H1 (cell line): ENCODE measurements at regions not wholly inside any gene's neighbourhood (a gene's known extent, or its start where the extent isn't known, plus 50 kb on each side); places are given as distances from the start of the nearest gene placed in this dataset.

Experiments
- EZH2 ChIP-seq: fragments of 200-600 bp; sonication (generic); IDR thresholded peaks from 2 replicates; pipeline ENCODE4 v1.7.1; 2012; ENCODE audit warnings: low read depth, mild to moderate bottlenecking, moderate library complexity, low read length, inconsistent platforms; ENCODE audit not compliant: severe bottlenecking
- KDM5A ChIP-seq: fragments of 200-600 bp; IDR thresholded peaks from 2 replicates; pipeline ENCODE4 v1.7.1; 2012; ENCODE audit warnings: mild to moderate bottlenecking, low read length, inconsistent platforms, mixed read lengths
- POU5F1 ChIP-seq: IDR thresholded peaks from 2 replicates; pipeline ENCODE4 v1.6.1; 2011; ENCODE audit warnings: low read depth, mild to moderate bottlenecking, low read length, moderate library complexity
- SP1 ChIP-seq: IDR thresholded peaks from 2 replicates; pipeline ENCODE4 v1.6.1; 2011; ENCODE audit warnings: low read depth, low read length

GRCh38 chr6:140001005-140001404 lies 626.6 kb upstream of the CITED2 start:
- TF ChIP-seq KDM5A (no peak), EZH2 (no peak), SP1 (no peak), POU5F1 (no peak)
